GM13976 (cell line): ENCODE measurements at regions not wholly inside any gene's neighbourhood (a gene's known extent, or its start where the extent isn't known, plus 50 kb on each side); places are given as distances from the start of the nearest gene placed in this dataset.

Source experiments
- DNase-seq: peaks from one replicate; pipeline ENCODE4 v3.0.0; 2012; ENCODE audit warnings: low spot score
- CTCF ChIP-seq: IDR thresholded peaks from 2 replicates; pipeline ENCODE4 v1.5.1; 2012; ENCODE audit warnings: borderline replicate concordance, mild to moderate bottlenecking; ENCODE audit not compliant: insufficient read depth; ENCODE audit errors: extremely low read depth, missing control alignments, control extremely low read depth
- in situ Hi-C: fragments of 300-500 bp; cut with MboI; formaldehyde crosslinking; loops from one replicate; pipeline ENCODE4 v1.12.0; 2022; ENCODE audit warnings: low sequenced_read_pairs, mixed read lengths, inconsistent platforms; ENCODE audit not compliant: unreplicated experiment

GRCh38 chr21:22244516-22244915, 1246.3 kb downstream of the NCAM2 start:
- no peak for DNase-seq
- TF ChIP-seq CTCF: no peak
- in situ Hi-C loops: no loop called here

- no peak for TF ChIP-seq CTCF
- in situ Hi-C loops: no loop called here
- no peak for DNase-seq
Measured at GRCh38 chr21:22250355-22250754, 1252.1 kb downstream of the NCAM2 start.

GRCh38 chr21:22253761-22254160, 1255.6 kb downstream of the NCAM2 start:
- in situ Hi-C loops: no loop called here
- TF ChIP-seq CTCF: no peak
- DNase-seq: no peak

- no peak for DNase-seq
- in situ Hi-C loops: no loop called here
- TF ChIP-seq CTCF: no peak
Measured at GRCh38 chr21:22258821-22259220, 1260.6 kb downstream of the NCAM2 start.

- TF ChIP-seq CTCF: no peak
- in situ Hi-C loops: no loop called here
- no peak for DNase-seq
Measured at GRCh38 chr21:22260274-22260673, 1262.1 kb downstream of the NCAM2 start.

GRCh38 chr21:22263890-22264289, 1265.7 kb downstream of the NCAM2 start:
- TF ChIP-seq CTCF: no peak

GRCh38 chr21:22277341-22277740, 1279.1 kb downstream of the NCAM2 start:
- in situ Hi-C loops: no loop called here
- no peak for DNase-seq
- TF ChIP-seq CTCF: no peak

More at GRCh38 chr21:22263890-22264289, 1265.7 kb downstream of the NCAM2 start:
- in situ Hi-C loops: no loop called here
- DNase-seq: no peak
